Thyroid gland (tissue), 4 donors: ENCODE measurements at regions not wholly inside any gene's neighbourhood (a gene's known extent, or its start where the extent isn't known, plus 50 kb on each side); places are given as distances from the start of the nearest gene placed in this dataset.

Experiments
- DNase-seq, 2 donors: peaks; one replicate each; pipeline ENCODE4 v3.0.0-alpha.2; 2019
- H3K27ac ChIP-seq, 3 donors: fragments of 200-600 bp; sonication (generic); 1 replicate in 2 of 3; 2 replicates in 1 of 3; pipeline ENCODE4 v1.5.1; 2016 to 2019; ENCODE audit warnings: mild to moderate bottlenecking in 1 of 3, moderate library complexity in 1 of 3
- H3K27me3 ChIP-seq: fragments of 200-600 bp; sonication (generic); one replicate; pipeline ENCODE4 v1.5.1; 2019
- H3K36me3 ChIP-seq, 2 donors: fragments of 200-600 bp; sonication (generic); one replicate each; pipeline ENCODE4 v1.5.1; 2016 to 2019
- H3K4me1 ChIP-seq, 2 donors: fragments of 200-600 bp; sonication (generic); one replicate each; pipeline ENCODE4 v1.5.1; 2017 to 2019
- H3K4me3 ChIP-seq, 3 donors: fragments of 200-600 bp; sonication (generic); replicated peaks in 1 of 3; 1 replicate in 2 of 3; 2 replicates in 1 of 3; pipeline ENCODE4 v1.5.1; 2016; ENCODE audit warnings: mild to moderate bottlenecking in 1 of 3
- H3K9me3 ChIP-seq: fragments of 200-600 bp; sonication (generic); one replicate; pipeline ENCODE4 v1.5.1; 2017
- POLR2A ChIP-seq, 2 donors: fragments of 450-650 bp; IDR thresholded peaks; one replicate each; pipeline ENCODE4 v1.6.1; 2017; ENCODE audit warnings: antibody characterized with exemption in 2 of 2, mild to moderate bottlenecking in 2 of 2, moderate library complexity in 1 of 2
- WGBS, 2 donors: methylation state at CpG; one replicate each; pipeline ENCODE4 v1.1.5; 2017; 5-methylcytosine and 5-hydroxymethylcytosine counted together
- intact Hi-C: fragments of 100-400 bp; cut with DNase I; formaldehyde crosslinking; loops from one replicate; pipeline ENCODE4 v1.15.1; 2023
- TF ChIP-seq, protein P1 (sequence below), 6 experiments: fragments of 200-600 bp in 3 of 6; fragments of 450-650 bp in 3 of 6; sonication (generic) in 3 of 6; IDR thresholded peaks; one replicate each; pipeline ENCODE4 v1.5.1; 2016 to 2019; ENCODE audit warnings: antibody characterized with exemption in 6 of 6, mild to moderate bottlenecking in 2 of 6, inconsistent platforms in 1 of 6, moderate library complexity in 1 of 6

DNA sequence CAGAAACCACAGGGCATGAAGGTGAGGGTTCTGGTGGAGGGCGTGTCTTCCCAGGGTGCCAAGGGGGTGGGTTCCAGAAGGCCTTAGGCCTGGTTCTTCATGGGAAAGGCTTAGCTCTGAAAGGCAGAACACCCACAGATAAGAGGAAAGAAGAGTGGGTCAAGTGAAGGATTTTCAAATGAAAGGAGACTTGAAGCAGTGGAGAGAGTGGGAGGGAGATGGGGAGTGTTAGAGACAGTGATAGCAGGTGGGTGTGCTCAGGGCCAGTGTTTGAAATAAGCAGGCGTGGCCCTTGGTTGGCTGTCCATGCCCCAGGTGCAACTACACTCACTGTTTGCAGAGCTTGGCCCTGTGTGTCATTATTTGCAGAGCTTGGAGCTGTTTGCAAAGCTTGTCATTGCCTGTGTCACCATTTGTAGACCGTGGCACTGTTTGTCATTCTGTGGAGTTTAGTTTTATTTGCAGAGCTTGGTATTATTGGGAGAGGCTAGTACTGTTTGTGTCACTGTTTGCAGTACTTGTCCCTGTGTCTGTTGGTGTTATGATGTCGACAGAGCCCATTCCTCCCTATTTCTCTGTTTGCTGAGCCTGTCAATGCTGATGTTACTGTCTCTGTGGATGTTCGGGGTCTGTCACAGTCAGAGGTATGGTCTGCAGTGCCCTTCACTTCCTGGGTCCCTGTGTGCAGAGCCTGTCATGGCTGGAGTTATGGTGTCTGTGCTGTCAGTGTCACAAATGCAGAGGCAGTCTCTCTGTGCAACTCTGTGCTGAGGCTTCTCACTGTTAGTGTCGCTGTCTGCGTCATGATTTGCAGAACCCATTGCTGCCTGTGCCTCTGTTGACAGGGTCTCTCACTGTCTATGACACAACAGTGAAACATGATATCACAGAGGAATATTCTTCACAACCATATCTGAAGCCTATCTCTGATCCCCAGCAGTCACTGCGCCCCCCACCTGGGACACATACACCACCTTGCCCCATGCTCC, 127.7 kb upstream of the LRFN2 start:
- intact Hi-C loops: no loop called here
- Histone ChIP-seq H3K9me3 (no peaks in the 10 kb centered on the region), H3K4me3 (no peak overlapping the region), H3K36me3 (no peaks in the 10 kb centered on the region), H3K27me3 (no peaks in the 10 kb centered on the region), H3K27ac (no peak overlapping the region), H3K4me1 (peaks cover 0 to 2% of the 10 kb centered on the region in 2 donors)
- DNase-seq: no peak
- WGBS, 2 donors: 78 to 86% methylated on average over 8 of the region's 8 CpGs
- no peak for TF ChIP-seq POLR2A (IDR thresholded peaks at IDR 0.05)
- TF ChIP-seq, protein P1, sequence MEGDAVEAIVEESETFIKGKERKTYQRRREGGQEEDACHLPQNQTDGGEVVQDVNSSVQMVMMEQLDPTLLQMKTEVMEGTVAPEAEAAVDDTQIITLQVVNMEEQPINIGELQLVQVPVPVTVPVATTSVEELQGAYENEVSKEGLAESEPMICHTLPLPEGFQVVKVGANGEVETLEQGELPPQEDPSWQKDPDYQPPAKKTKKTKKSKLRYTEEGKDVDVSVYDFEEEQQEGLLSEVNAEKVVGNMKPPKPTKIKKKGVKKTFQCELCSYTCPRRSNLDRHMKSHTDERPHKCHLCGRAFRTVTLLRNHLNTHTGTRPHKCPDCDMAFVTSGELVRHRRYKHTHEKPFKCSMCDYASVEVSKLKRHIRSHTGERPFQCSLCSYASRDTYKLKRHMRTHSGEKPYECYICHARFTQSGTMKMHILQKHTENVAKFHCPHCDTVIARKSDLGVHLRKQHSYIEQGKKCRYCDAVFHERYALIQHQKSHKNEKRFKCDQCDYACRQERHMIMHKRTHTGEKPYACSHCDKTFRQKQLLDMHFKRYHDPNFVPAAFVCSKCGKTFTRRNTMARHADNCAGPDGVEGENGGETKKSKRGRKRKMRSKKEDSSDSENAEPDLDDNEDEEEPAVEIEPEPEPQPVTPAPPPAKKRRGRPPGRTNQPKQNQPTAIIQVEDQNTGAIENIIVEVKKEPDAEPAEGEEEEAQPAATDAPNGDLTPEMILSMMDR (IDR thresholded peaks at IDR 0.05): no peak

DNA sequence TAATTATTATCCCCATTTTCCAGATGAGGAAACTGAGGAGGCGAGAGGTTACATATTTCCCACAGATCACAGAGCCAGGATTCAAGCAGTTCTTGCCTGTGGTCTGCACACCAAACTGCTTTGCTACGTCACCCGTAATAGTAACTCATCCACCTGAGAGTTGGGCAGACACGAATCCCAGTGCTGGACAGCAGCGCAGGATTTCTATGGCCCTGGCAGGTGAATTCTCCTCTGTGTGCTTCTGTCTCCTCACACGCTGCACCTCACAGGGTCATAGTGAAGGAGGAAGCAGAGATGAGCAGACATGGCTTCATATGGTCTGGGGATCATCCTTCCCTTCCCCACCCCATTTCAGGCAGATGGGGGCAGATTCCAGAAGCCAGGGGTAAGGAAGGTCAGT, 127.0 kb upstream of the LRFN2 start:
- Histone ChIP-seq H3K27ac (no peak overlapping the region), H3K27me3 (no peaks in the 10 kb centered on the region), H3K36me3 (no peaks in the 10 kb centered on the region), H3K4me3 (no peak overlapping the region), H3K9me3 (no peaks in the 10 kb centered on the region), H3K4me1 (no peaks in the 10 kb centered on the region)
- WGBS, 2 donors: 96 to 100% methylated on average over 6 of the region's 6 CpGs
- intact Hi-C loops: no loop called here
- no peak for DNase-seq
- no peak for TF ChIP-seq POLR2A (IDR thresholded peaks at IDR 0.05)
- TF ChIP-seq, protein P1 (IDR thresholded peaks at IDR 0.05): no peak

DNA sequence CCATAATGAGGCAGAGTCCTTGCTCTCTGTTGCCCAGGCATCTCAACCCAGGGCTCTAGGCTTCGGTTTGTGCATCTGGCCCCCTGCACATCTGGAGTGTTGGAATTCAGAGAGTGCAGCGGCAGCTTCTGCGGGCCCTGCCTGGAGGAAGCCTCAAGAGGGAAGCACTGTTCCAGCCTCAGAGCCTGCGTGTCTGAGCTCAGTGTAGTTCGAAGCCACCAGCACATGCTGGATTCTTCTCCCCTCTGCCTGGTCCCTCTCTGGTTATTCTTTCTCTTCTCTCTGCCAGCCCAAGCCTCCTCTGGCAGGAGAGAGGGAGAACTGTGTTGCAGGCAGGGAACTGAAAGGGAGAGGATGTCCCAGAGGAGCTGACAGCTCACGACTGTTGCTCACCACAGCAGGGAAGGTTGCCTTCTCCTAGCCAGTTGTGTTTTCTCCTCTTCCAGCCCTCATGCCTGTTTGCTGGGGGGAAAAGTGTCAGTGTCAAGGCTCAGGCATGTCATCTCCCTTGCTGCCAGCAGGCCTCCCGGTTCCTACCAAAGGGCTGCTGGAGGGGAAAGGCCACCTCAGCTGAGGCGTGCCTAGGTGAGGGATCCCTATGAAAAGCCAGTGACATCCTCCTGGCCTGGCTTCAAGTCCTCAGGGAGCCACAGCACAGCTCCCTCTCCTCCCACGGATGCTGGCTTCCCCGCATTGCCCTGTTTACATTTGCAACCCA, 126.0 kb upstream of the LRFN2 start:
- no peak for TF ChIP-seq POLR2A (IDR thresholded peaks at IDR 0.05)
- H3K9me3 ChIP-seq: no peaks in the 10 kb centered on the region
- no peak for DNase-seq
- intact Hi-C loops: no loop called here
- H3K36me3 ChIP-seq: no peaks in the 10 kb centered on the region
- no peak overlapping the region for H3K27ac ChIP-seq
- H3K27me3 ChIP-seq: no peaks in the 10 kb centered on the region
- 55 to 66% methylated on average over 9 to 10 of the region's 10 CpGs for WGBS, 2 donors
- no peak overlapping the region for H3K4me3 ChIP-seq
- H3K4me1 ChIP-seq: no peaks in the 10 kb centered on the region

DNA sequence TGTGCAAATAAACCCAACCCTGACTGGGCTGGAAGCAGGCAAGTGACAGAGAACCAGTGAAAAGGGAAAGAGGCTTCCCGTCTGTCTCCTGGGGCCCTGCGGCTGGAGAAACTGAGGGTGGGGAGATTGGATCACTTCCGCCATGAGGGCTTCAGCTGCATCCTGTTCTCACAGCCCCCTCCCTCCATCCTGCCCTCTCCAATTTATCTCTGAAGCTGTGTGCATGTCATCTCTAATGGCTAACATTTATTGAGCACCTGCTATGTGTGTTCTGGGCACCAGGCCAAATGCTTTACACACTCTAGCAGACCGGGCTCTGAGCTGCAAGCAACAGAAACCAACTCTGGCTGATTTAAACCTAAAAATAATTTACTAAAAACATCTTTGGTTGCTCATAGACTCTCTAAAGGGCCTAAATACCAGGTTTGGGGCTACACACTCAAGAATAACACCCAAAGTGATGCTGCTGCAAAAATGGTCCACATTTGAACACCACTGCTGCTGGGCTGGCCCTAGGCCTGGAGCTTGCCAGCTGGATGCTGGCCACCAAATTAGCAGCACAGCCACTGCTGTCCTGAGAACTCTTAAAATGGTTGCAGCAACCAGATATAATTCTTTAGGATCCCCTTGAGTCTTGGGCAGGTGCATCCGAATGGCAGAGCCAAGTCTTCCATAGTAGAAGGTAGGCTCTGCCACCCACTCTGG, 123.6 kb upstream of the LRFN2 start:
- no peaks in the 10 kb centered on the region for H3K9me3 ChIP-seq
- H3K36me3 ChIP-seq: no peaks in the 10 kb centered on the region
- TF ChIP-seq POLR2A (IDR thresholded peaks at IDR 0.05): no peak
- TF ChIP-seq, protein P1 (IDR thresholded peaks at IDR 0.05): no peak
- H3K4me3 ChIP-seq: no peak overlapping the region
- H3K27me3 ChIP-seq: no peaks in the 10 kb centered on the region
- H3K27ac ChIP-seq: no peak overlapping the region
- DNase-seq: no peak
- intact Hi-C loops: no loop called here
- H3K4me1 ChIP-seq: no peaks in the 10 kb centered on the region
- WGBS, 2 donors: 56 to 62% methylated on average over 5 of the region's 5 CpGs

DNA sequence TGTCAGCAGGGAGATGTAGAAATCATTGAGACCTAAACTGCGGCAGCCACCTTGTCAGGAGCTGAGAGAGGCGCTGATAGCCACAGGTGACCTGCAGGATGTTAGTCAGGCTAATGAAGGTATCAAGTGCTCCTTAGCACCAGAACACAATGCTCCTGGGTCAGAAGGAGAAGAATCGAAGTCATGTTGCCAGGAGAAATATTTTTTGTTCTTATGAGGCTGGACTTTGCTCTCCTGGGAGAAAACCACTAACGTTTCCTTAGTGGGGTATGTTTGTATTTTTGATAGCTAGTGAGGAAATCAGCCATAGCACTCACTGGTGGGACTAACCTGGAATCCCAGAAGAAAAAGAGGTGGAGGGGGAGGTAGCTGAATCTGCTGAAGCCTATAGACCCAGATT, 120.9 kb upstream of the LRFN2 start:
- WGBS, 2 donors: 50 to 76% methylated on average over 4 of the region's 4 CpGs
- TF ChIP-seq POLR2A (IDR thresholded peaks at IDR 0.05): no peak
- TF ChIP-seq, protein P1 (IDR thresholded peaks at IDR 0.05): no peak
- Histone ChIP-seq H3K27me3 (no peaks in the 10 kb centered on the region), H3K27ac (no peak overlapping the region), H3K4me1 (no peaks in the 10 kb centered on the region), H3K9me3 (no peaks in the 10 kb centered on the region), H3K36me3 (no peaks in the 10 kb centered on the region), H3K4me3 (no peak overlapping the region)
- DNase-seq: no peak
- intact Hi-C loops: no loop called here
